ENCODE measurements at regions not wholly inside any gene's neighbourhood (a gene's known extent, or its start where the extent isn't known, plus 50 kb on each side); places are given as distances from the start of the nearest gene placed in this dataset.

DNA sequence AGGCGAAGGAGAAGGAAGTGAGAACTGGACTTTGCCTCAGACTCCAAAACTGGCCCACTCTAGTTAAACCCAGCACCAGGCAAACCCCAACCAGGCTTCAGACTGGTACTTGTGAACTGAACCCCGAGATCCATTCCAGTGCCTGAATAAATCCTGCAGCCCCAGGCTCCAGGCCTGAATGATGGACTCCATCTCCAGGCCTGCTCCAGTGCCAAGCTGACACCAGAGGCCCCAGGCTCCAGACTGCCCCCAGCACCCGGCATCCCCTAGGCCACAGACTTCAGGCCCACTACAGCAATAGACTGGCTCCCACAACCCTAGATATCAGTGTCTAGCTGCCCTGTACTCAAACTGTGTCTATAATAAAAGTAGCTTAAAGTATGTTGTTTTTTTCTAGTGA is 406.8 kb downstream of the FAM181B start:
- TF ChIP-seq POLR2A (IDR thresholded peaks at IDR 0.05; ENCODE audit: low read depth, low read length) (no peak), POLR2AphosphoS5 (IDR thresholded peaks at IDR 0.05; ENCODE audit: insufficient read depth, low read depth, low read length) (no peak)
- TF ChIP-seq, protein P1, sequence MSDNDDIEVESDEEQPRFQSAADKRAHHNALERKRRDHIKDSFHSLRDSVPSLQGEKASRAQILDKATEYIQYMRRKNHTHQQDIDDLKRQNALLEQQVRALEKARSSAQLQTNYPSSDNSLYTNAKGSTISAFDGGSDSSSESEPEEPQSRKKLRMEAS (IDR thresholded peaks at IDR 0.05; ENCODE audit: insufficient read depth, insufficient read length), result no peak
- FAIRE-seq, result no peak
- no peaks in the 10 kb centered on the region for H3K27me3 ChIP-seq (ENCODE audit: control insufficient read depth in 2 of 2, insufficient read depth in 2 of 2, low read length in 2 of 2)
- no peaks in the 10 kb centered on the region for H4K20me1 ChIP-seq (replicated peaks; ENCODE audit: control insufficient read depth, extremely low read depth, insufficient read depth, low read length)
- ChIA-PET POLR2A (no interaction called here), CTCF (no interaction called here)
- dilution Hi-C loops (cut with MboI; ENCODE audit: extremely low pct_ligation_motif_present, low sequenced_read_pairs) (no loop called here), intact Hi-C loops (cut with micrococcal nuclease) (no loop called here)
- H3K79me2 ChIP-seq (ENCODE audit: control insufficient read depth, insufficient read depth, low read length), result no peaks in the 10 kb centered on the region
- no peak overlapping the region for H3K4me2 ChIP-seq (ENCODE audit: insufficient read depth, low read length)
- no peak overlapping the region for H3K4me3 ChIP-seq (replicated peaks in 1 of 3; ENCODE audit: insufficient read depth in 1 of 3, low read depth in 1 of 3, low read length in 3 of 3)
- no peaks in the 10 kb centered on the region for H3K36me3 ChIP-seq (ENCODE audit: control insufficient read depth in 2 of 2, extremely low read depth in 1 of 2, insufficient read depth in 2 of 2, low read length in 2 of 2)
- H3K27ac ChIP-seq (ENCODE audit: insufficient read depth, low read depth, low read length), result no peak overlapping the region
- no peaks in the 10 kb centered on the region for H3K9me1 ChIP-seq (replicated peaks; ENCODE audit: control insufficient read depth, extremely low read depth, insufficient read depth, low read length)
- BruUV-seq (replicated peaks), result no TSS peak
- H2AFZ ChIP-seq (ENCODE audit: low read depth, low read length), result no peak overlapping the region
- no peak overlapping the region for H3K9ac ChIP-seq (replicated peaks; ENCODE audit: extremely low read depth, insufficient read depth, low read length)
- H3K9me3 ChIP-seq (replicated peaks; ENCODE audit: control insufficient read depth, insufficient read depth, low read length), result no peaks in the 10 kb centered on the region
- DNase-seq (ENCODE audit: low read depth, low spot score), result no peak
- no peaks in the 10 kb centered on the region for H3K4me1 ChIP-seq (ENCODE audit: control insufficient read depth, extremely low read depth, insufficient read depth, low read length)

DNA sequence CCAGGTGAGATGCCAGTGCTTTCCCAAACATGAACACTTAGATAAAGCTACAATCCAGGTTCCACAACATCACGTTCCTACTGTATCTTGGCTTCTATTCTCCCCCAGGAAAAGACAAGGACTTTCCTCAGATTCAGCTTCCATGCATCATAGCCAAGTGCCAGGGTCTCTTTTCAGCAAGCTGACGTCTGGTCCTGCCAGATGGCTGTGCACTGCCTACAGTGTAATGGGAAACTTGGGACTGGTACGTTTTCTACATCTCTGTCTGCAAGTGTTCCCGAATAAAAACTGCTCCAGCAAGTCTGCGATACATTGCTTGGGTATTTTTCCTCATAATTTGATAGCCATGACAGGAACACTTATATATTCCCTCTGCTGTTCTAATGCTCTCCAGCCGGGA is 412.5 kb downstream of the FAM181B start:
- CTCF ChIA-PET, result no interaction called here
- intact Hi-C loops (cut with micrococcal nuclease), result no loop called here

More for the DNA sequence above, 412.5 kb downstream of the FAM181B start:
- no peak overlapping the region for H3K9ac ChIP-seq (replicated peaks; ENCODE audit: extremely low read depth, insufficient read depth, low read length)
- no peaks in the 10 kb centered on the region for H3K27me3 ChIP-seq (ENCODE audit: control insufficient read depth in 2 of 2, insufficient read depth in 2 of 2, low read length in 2 of 2)
- BruUV-seq (replicated peaks), result no TSS peak
- dilution Hi-C loops (cut with MboI; ENCODE audit: extremely low pct_ligation_motif_present, low sequenced_read_pairs), result no loop called here
- FAIRE-seq (no peak), DNase-seq (ENCODE audit: low read depth, low spot score) (no peak)
- TF ChIP-seq MYC (IDR thresholded peaks at IDR 0.05; ENCODE audit: low read depth, low read length) (no peak), EZH2 (IDR thresholded peaks at IDR 0.05; ENCODE audit: borderline replicate concordance, low read depth, low read length, severe bottlenecking) (no peak), GATA2 (IDR thresholded peaks at IDR 0.05; ENCODE audit: insufficient read depth, insufficient read length, low read depth, low read length) (no peak), FOS (IDR thresholded peaks at IDR 0.05; ENCODE audit: borderline replicate concordance, insufficient read depth, low read length) (no peak), JUN (IDR thresholded peaks at IDR 0.05; ENCODE audit: borderline replicate concordance, insufficient read depth, insufficient read length, low read depth) (no peak), POLR2AphosphoS5 (IDR thresholded peaks at IDR 0.05; ENCODE audit: insufficient read depth, low read depth, low read length) (no peak), POLR2A (IDR thresholded peaks at IDR 0.05; ENCODE audit: low read depth, low read length) (no peak)
- TF ChIP-seq, protein P1 (IDR thresholded peaks at IDR 0.05; ENCODE audit: insufficient read depth, insufficient read length), result no peak
- TF ChIP-seq, protein P2, sequence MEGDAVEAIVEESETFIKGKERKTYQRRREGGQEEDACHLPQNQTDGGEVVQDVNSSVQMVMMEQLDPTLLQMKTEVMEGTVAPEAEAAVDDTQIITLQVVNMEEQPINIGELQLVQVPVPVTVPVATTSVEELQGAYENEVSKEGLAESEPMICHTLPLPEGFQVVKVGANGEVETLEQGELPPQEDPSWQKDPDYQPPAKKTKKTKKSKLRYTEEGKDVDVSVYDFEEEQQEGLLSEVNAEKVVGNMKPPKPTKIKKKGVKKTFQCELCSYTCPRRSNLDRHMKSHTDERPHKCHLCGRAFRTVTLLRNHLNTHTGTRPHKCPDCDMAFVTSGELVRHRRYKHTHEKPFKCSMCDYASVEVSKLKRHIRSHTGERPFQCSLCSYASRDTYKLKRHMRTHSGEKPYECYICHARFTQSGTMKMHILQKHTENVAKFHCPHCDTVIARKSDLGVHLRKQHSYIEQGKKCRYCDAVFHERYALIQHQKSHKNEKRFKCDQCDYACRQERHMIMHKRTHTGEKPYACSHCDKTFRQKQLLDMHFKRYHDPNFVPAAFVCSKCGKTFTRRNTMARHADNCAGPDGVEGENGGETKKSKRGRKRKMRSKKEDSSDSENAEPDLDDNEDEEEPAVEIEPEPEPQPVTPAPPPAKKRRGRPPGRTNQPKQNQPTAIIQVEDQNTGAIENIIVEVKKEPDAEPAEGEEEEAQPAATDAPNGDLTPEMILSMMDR (IDR thresholded peaks at IDR 0.05; ENCODE audit: extremely low read depth in 1 of 2, insufficient read depth in 1 of 2, low read depth in 1 of 2, low read length in 2 of 2), result no peak
- H3K79me2 ChIP-seq (ENCODE audit: control insufficient read depth, insufficient read depth, low read length), result no peaks in the 10 kb centered on the region
- no peaks in the 10 kb centered on the region for H3K4me1 ChIP-seq (ENCODE audit: control insufficient read depth, extremely low read depth, insufficient read depth, low read length)
- POLR2A ChIA-PET, result no interaction called here
- H3K4me3 ChIP-seq (replicated peaks in 1 of 3; ENCODE audit: insufficient read depth in 1 of 3, low read depth in 1 of 3, low read length in 3 of 3), result no peak overlapping the region
- H3K9me3 ChIP-seq (replicated peaks; ENCODE audit: control insufficient read depth, insufficient read depth, low read length), result peaks cover 2% of the 10 kb centered on the region
- no peak overlapping the region for H3K27ac ChIP-seq (ENCODE audit: insufficient read depth, low read depth, low read length)
- H3K9me1 ChIP-seq (replicated peaks; ENCODE audit: control insufficient read depth, extremely low read depth, insufficient read depth, low read length), result no peaks in the 10 kb centered on the region
- H3K4me2 ChIP-seq (ENCODE audit: insufficient read depth, low read length), result no peak overlapping the region
- no peaks in the 10 kb centered on the region for H3K36me3 ChIP-seq (ENCODE audit: control insufficient read depth in 2 of 2, extremely low read depth in 1 of 2, insufficient read depth in 2 of 2, low read length in 2 of 2)
- H2AFZ ChIP-seq (ENCODE audit: low read depth, low read length), result no peak overlapping the region
- no peaks in the 10 kb centered on the region for H4K20me1 ChIP-seq (replicated peaks; ENCODE audit: control insufficient read depth, extremely low read depth, insufficient read depth, low read length)
